Ishikawa (cell line): ENCODE measurements at regions not wholly inside any gene's neighbourhood (a gene's known extent, or its start where the extent isn't known, plus 50 kb on each side); places are given as distances from the start of the nearest gene placed in this dataset.

ENCODE experiments used
- CEBPB ChIP-seq: IDR thresholded peaks from 2 replicates; pipeline ENCODE4 v1.6.1; 2012
- CREB1 ChIP-seq: IDR thresholded peaks from 2 replicates; pipeline ENCODE4 v1.6.1; 2012; ENCODE audit warnings: low read depth
- EGR1 ChIP-seq: IDR thresholded peaks from 2 replicates; pipeline ENCODE4 v1.6.1; 2012
- EP300 ChIP-seq: IDR thresholded peaks from 2 replicates; pipeline ENCODE4 v1.6.1; 2012; ENCODE audit warnings: borderline replicate concordance
- FOXM1 ChIP-seq: IDR thresholded peaks from 2 replicates; pipeline ENCODE4 v1.6.1; 2012; ENCODE audit warnings: low read depth, borderline replicate concordance
- MAX ChIP-seq: IDR thresholded peaks from 2 replicates; pipeline ENCODE4 v1.6.1; 2012
- NFIC ChIP-seq: IDR thresholded peaks from 2 replicates; pipeline ENCODE4 v1.6.1; 2012
- RAD21 ChIP-seq: IDR thresholded peaks from 2 replicates; pipeline ENCODE4 v1.6.1; 2012; ENCODE audit warnings: low read depth
- REST ChIP-seq: IDR thresholded peaks from 2 replicates; pipeline ENCODE4 v1.6.1; 2012; ENCODE audit warnings: low read depth, mild to moderate bottlenecking
- TAF1 ChIP-seq: IDR thresholded peaks from 2 replicates; pipeline ENCODE4 v1.6.1; 2012; ENCODE audit warnings: low read depth, mild to moderate bottlenecking
- TCF12 ChIP-seq: IDR thresholded peaks from 2 replicates; pipeline ENCODE4 v1.6.1; 2012; ENCODE audit warnings: low read depth
- TEAD4 ChIP-seq: IDR thresholded peaks from 2 replicates; pipeline ENCODE4 v1.6.1; 2012
- USF1 ChIP-seq: IDR thresholded peaks from 2 replicates; pipeline ENCODE4 v1.6.1; 2012
- YY1 ChIP-seq: IDR thresholded peaks from 2 replicates; pipeline ENCODE4 v1.6.1; 2012; ENCODE audit warnings: low read depth
- ZBTB7A ChIP-seq: IDR thresholded peaks from 2 replicates; pipeline ENCODE4 v1.6.1; 2012; ENCODE audit warnings: low read depth

- TF ChIP-seq TAF1: no peak
- TF ChIP-seq USF1: no peak
- no peak for TF ChIP-seq REST
- no peak for TF ChIP-seq RAD21
- no peak for TF ChIP-seq TCF12
- TF ChIP-seq CEBPB: no peak
- TF ChIP-seq CREB1: no peak
- no peak for TF ChIP-seq EGR1
- no peak for TF ChIP-seq YY1
- no peak for TF ChIP-seq ZBTB7A
- no peak for TF ChIP-seq NFIC
- no peak for TF ChIP-seq TEAD4
- TF ChIP-seq FOXM1: no peak
- no peak for TF ChIP-seq MAX
- TF ChIP-seq EP300: no peak
These were observed 92.5 kb downstream of the PTPRS start for GRCh38 chr19:5247957-5248705.

GRCh38 chr19:5246554-5247155, 94.0 kb downstream of the PTPRS start:
- no peak for TF ChIP-seq REST
- TF ChIP-seq CREB1: no peak
- no peak for TF ChIP-seq EGR1
- no peak for TF ChIP-seq USF1
- no peak for TF ChIP-seq ZBTB7A
- TF ChIP-seq EP300: no peak
- no peak for TF ChIP-seq TCF12
- no peak for TF ChIP-seq YY1
- no peak for TF ChIP-seq CEBPB
- TF ChIP-seq RAD21: no peak
- no peak for TF ChIP-seq FOXM1
- no peak for TF ChIP-seq TEAD4
- no peak for TF ChIP-seq NFIC
- no peak for TF ChIP-seq TAF1
- no peak for TF ChIP-seq MAX

- TF ChIP-seq USF1: no peak
- TF ChIP-seq CEBPB: no peak
- no peak for TF ChIP-seq TAF1
- no peak for TF ChIP-seq YY1
These were observed 94.7 kb downstream of the PTPRS start for GRCh38 chr19:5245631-5246553.

- TF ChIP-seq REST (no peak), FOXM1 (no peak), EP300 (no peak), YY1 (no peak), TCF12 (no peak), CREB1 (no peak), CEBPB (no peak), MAX (no peak), RAD21 (no peak), ZBTB7A (no peak), EGR1 (no peak), USF1 (no peak), TAF1 (no peak)
These were observed 96.3 kb downstream of the PTPRS start for GRCh38 chr19:5244351-5244750.
